ENCODE measurements at regions not wholly inside any gene's neighbourhood (a gene's known extent, or its start where the extent isn't known, plus 50 kb on each side); places are given as distances from the start of the nearest gene placed in this dataset.

GRCh38 chr2:137873536-137874244 is 90.6 kb upstream of the HNMT start:
- TF ChIP-seq POLR2A (IDR thresholded peaks at IDR 0.05) (no peak), CTCF (IDR thresholded peaks at IDR 0.05 in 8 of 11, conservative IDR thresholded peaks at IDR 0.05 in 3 of 11) (no peak), POLR2AphosphoS5 (IDR thresholded peaks at IDR 0.05) (no peak)
